Pancreas (tissue), 10 donors: ENCODE measurements at regions not wholly inside any gene's neighbourhood (a gene's known extent, or its start where the extent isn't known, plus 50 kb on each side); places are given as distances from the start of the nearest gene placed in this dataset.

Experiments
- ATAC-seq, 4 donors: fragments of 200-7000 bp; cut with Tn5 transposase; one replicate each; pipeline versions ENCODE4 v1.8.0 to v1.9.1; 2020; ENCODE audit warnings: mild to moderate bottlenecking in 4 of 4, moderate library complexity in 4 of 4
- DNase-seq, 6 donors: peaks; one replicate each; pipeline ENCODE4 v3.0.0-alpha.2; 2020
- FAIRE-seq: peaks from 2 replicates; lab custom pipeline; 2012; peaks lifted over from hg19 to GRCh38; lab: Jason Lieb, UNC
- H3K27ac ChIP-seq, 4 donors: fragments of 200-600 bp; sonication (generic); 1 replicate in 3 of 4; 2 replicates in 1 of 4; pipeline versions ENCODE4 v1.5.0 to v1.8.0; 2020
- H3K27me3 ChIP-seq, 4 donors: fragments of 200-600 bp; one replicate each; pipeline ENCODE4 v1.8.0; 2021
- H3K36me3 ChIP-seq, 3 donors: fragments of 200-600 bp; sonication (generic) in 1 of 3; one replicate each; pipeline versions ENCODE4 v1.5.0 to v1.8.0; 2020 to 2021
- H3K4me1 ChIP-seq, 3 donors: fragments of 200-600 bp; one replicate each; pipeline ENCODE4 v1.8.0; 2021
- H3K4me3 ChIP-seq, 4 donors: fragments of 200-600 bp; sonication (generic) in 2 of 4; one replicate each; pipeline versions ENCODE4 v1.5.0 to v1.8.0; 2020 to 2021
- H3K9me3 ChIP-seq, 4 donors: fragments of 200-600 bp; one replicate each; pipeline ENCODE4 v1.8.0; 2021
- WGBS, 2 donors: extraction: QIAGEN DNeasy Blood & Tissue Kit; methylation state at CpG; one replicate each; pipeline ENCODE4 v1.1.7; 2013; 5-methylcytosine and 5-hydroxymethylcytosine counted together
- intact Hi-C, 3 donors: fragments of 100-400 bp; cut with DNase I; formaldehyde crosslinking; loops; one replicate each; pipeline versions ENCODE4 v1.11.1 to v1.14.2; 2022
- TF ChIP-seq, protein P1 (sequence below), 4 donors: fragments of 200-600 bp; sonication (generic) in 3 of 4; IDR thresholded peaks; one replicate each; pipeline versions ENCODE4 v1.5.0 to v1.8.0; 2021; ENCODE audit warnings: antibody characterized with exemption in 4 of 4
- donor health status: healthy with polysubstance abuse.
- donor health status: DM: no; HTN: no; CAD: no; lungs with moderate emphysema.
- donor health status: DM: no; HTN: no; CAD: no.
- donor health status: control.
- donor health status: control.
- donor health status: Bipolar disorder and iron deficiency.
- donor health status: DM: yes; HTN: yes; CAD: no.
- donor health status: DM: no; HTN: no; CAD: no.
- donor health status: DM: no; HTN: no; CAD: no.
- donor health status: DM: yes; HTN: yes; CAD: no.

- Histone ChIP-seq H3K27ac (no peak overlapping the region), H3K4me3 (no peak overlapping the region), H3K36me3 (no peaks in the 10 kb centered on the region), H3K27me3 (no peaks in the 10 kb centered on the region), H3K9me3 (no peaks in the 10 kb centered on the region), H3K4me1 (no peaks in the 10 kb centered on the region)
- FAIRE-seq, result no peak
- no peak for DNase-seq
- WGBS, 2 donors, result 67 to 74% methylated on average over 2 of the region's 2 CpGs
- no peak for ATAC-seq
- intact Hi-C loops, result no loop called here
- TF ChIP-seq, protein P1, sequence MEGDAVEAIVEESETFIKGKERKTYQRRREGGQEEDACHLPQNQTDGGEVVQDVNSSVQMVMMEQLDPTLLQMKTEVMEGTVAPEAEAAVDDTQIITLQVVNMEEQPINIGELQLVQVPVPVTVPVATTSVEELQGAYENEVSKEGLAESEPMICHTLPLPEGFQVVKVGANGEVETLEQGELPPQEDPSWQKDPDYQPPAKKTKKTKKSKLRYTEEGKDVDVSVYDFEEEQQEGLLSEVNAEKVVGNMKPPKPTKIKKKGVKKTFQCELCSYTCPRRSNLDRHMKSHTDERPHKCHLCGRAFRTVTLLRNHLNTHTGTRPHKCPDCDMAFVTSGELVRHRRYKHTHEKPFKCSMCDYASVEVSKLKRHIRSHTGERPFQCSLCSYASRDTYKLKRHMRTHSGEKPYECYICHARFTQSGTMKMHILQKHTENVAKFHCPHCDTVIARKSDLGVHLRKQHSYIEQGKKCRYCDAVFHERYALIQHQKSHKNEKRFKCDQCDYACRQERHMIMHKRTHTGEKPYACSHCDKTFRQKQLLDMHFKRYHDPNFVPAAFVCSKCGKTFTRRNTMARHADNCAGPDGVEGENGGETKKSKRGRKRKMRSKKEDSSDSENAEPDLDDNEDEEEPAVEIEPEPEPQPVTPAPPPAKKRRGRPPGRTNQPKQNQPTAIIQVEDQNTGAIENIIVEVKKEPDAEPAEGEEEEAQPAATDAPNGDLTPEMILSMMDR (IDR thresholded peaks at IDR 0.05), result no peak
Measured at GRCh38 chr7:34331102-34331501, 326.9 kb upstream of the NPSR1 start.

- no peaks in the 10 kb centered on the region for H3K36me3 ChIP-seq
- H3K9me3 ChIP-seq, result no peaks in the 10 kb centered on the region
- TF ChIP-seq, protein P1 (IDR thresholded peaks at IDR 0.05), result no peak
- H3K27me3 ChIP-seq, result no peaks in the 10 kb centered on the region
- H3K27ac ChIP-seq, result no peak overlapping the region
- FAIRE-seq, result no peak
- no peak for ATAC-seq
- 67 to 69% methylated on average over 4 of the region's 4 CpGs for WGBS, 2 donors
- intact Hi-C loops, result no loop called here
- no peaks in the 10 kb centered on the region for H3K4me1 ChIP-seq
- no peak for DNase-seq
- no peak overlapping the region for H3K4me3 ChIP-seq
Measured at GRCh38 chr7:34332006-34332405, 326.0 kb upstream of the NPSR1 start.

DNA sequence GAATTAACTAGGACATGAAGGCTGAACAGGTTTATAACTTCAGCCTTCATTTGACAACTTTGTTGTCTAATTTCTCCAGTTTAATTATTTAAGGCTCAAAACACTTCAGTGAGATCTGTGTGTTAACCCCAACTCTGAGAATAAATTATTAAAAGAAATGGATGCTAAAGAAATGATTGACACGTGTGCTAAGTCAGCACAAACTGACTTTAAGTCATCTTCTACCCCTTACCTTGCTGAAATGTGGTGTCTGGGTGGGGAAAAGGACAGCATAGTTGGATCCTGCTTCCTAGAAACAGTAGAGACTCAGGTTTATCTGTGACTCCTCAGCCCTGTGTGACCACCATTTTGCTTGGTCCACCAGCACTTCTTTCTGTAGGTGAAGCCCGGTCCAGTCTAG lies 324.8 kb upstream of the NPSR1 start:
- Histone ChIP-seq H3K36me3 (no peaks in the 10 kb centered on the region), H3K4me1 (no peaks in the 10 kb centered on the region), H3K4me3 (no peak overlapping the region), H3K27ac (no peak overlapping the region), H3K9me3 (no peaks in the 10 kb centered on the region), H3K27me3 (no peaks in the 10 kb centered on the region)
- WGBS, 2 donors, result 73 to 85% methylated on average over 2 of the region's 2 CpGs
- DNase-seq, result no peak
- TF ChIP-seq, protein P1 (IDR thresholded peaks at IDR 0.05), result no peak
- FAIRE-seq, result no peak
- ATAC-seq, result no peak
- intact Hi-C loops, result no loop called here

DNA sequence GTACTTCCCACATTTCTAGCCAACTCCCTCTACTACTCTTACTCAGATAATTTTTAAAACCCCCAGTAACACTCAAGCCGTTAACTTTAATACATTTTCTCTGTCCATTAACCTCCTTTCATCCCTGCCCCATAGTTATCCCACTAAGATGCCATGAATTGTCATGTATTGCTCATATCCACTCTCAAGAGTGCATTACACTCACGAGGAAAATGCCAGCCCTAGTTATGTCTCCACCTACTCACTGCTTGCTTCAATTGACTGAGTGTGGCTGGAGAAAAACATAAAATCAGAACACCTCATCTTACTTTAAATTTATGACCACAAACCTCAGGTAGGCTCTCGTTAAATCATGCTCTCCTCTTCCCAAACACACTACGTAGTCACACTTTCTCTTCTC lies 324.1 kb upstream of the NPSR1 start:
- intact Hi-C loops, result no loop called here
- Histone ChIP-seq H3K4me1 (no peaks in the 10 kb centered on the region), H3K9me3 (no peaks in the 10 kb centered on the region), H3K27me3 (no peaks in the 10 kb centered on the region), H3K4me3 (no peak overlapping the region), H3K36me3 (no peaks in the 10 kb centered on the region), H3K27ac (no peak overlapping the region)
- WGBS, 2 donors, result 58 to 75% methylated on average over 4 of the region's 4 CpGs
- DNase-seq (no peak), ATAC-seq (no peak), FAIRE-seq (no peak)
- TF ChIP-seq, protein P1 (IDR thresholded peaks at IDR 0.05), result no peak

DNA sequence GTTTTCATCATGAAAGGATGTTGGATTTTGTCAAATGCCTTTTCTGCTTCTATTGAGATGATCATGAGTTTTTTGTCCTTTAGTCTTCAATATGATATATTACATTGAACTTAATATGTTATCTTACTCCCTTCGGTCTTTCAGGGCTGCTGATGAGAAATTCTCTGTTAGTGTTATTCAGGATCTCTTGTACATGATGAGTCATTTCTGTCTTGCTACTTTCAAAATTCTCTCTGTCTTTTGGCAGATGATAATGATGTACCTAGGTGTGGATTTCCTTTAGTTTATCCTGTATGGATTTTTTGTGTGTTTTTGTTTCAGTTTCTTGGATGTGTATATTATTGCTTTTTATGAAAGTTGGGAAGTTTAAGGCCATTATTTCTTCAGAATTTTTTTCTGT lies 320.9 kb upstream of the NPSR1 start:
- intact Hi-C loops, result no loop called here
- no peak overlapping the region for H3K27ac ChIP-seq
- FAIRE-seq (no peak), DNase-seq (no peak), ATAC-seq (no peak)
- 85 to 100% methylated on average over 1 of the region's 1 CpG for WGBS, 2 donors
- H3K27me3 ChIP-seq, result no peaks in the 10 kb centered on the region
- no peaks in the 10 kb centered on the region for H3K9me3 ChIP-seq
- no peak overlapping the region for H3K4me3 ChIP-seq
- no peaks in the 10 kb centered on the region for H3K36me3 ChIP-seq
- no peaks in the 10 kb centered on the region for H3K4me1 ChIP-seq
- TF ChIP-seq, protein P1 (IDR thresholded peaks at IDR 0.05), result no peak
